ENCODE measurements at regions not wholly inside any gene's neighbourhood (a gene's known extent, or its start where the extent isn't known, plus 50 kb on each side); places are given as distances from the start of the nearest gene placed in this dataset.
"Not testable (repeated sequence)": the region's sequence is repeated elsewhere in the genome, so short reads cannot be mapped to it uniquely, and the experiment has no call there.

DNA sequence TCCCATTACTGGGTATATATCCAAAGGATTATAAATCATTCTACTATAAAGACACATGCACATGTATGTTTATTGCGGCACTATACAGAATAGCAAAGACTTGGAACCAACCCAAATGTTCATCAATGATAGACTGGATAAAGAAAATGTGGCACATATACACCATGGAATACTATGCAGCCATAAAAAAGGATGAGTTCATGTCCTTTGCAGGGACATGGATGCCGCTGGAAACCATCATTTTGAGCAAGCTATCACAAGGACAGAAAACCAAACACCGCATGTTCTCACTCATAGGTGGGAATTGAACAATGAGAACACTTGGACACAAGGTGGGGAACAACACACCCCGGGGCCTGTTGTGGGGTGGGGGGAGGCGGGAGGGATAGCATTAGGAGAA lies 57.0 kb upstream of the NEUROD1 start:
- not testable (repeated sequence) for ATAC-seq; DNase-seq (ENCODE audit: low spot score)

DNA sequence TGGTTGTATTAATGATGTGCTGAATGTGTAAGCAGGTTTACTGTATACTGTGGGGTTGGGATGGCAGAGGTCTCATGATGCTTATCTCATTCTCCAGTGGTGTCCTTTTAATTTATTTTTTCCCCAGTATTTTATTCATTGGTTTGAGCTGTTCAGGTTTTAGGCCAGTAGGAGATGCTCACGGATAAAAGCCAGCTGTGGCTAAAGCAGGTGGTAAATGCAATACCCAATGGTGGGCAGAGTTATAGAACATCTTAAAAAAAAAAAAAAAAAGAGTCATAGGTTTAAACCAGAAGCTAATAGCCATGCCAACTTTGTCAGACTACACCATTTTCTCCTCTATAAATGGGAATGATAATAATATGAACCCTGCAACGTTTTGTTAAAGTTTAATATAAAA lies 57.8 kb upstream of the NEUROD1 start:
- no peak for DNase-seq (ENCODE audit: low spot score)
- no peak for ATAC-seq

- DNase-seq (ENCODE audit: low spot score), result no peak
- ATAC-seq, result no peak
Observed at GRCh38 chr2:181738563-181738962, 58.2 kb upstream of the NEUROD1 start.

GRCh38 chr2:181741756-181742155 lies 61.4 kb upstream of the NEUROD1 start:
- ATAC-seq, result no peak
- no peak for DNase-seq (ENCODE audit: low spot score)

- no peak for DNase-seq (ENCODE audit: low spot score)
- ATAC-seq, result peak; percentile 64
Observed at GRCh38 chr2:181742361-181742760, 62.0 kb upstream of the NEUROD1 start.

DNA sequence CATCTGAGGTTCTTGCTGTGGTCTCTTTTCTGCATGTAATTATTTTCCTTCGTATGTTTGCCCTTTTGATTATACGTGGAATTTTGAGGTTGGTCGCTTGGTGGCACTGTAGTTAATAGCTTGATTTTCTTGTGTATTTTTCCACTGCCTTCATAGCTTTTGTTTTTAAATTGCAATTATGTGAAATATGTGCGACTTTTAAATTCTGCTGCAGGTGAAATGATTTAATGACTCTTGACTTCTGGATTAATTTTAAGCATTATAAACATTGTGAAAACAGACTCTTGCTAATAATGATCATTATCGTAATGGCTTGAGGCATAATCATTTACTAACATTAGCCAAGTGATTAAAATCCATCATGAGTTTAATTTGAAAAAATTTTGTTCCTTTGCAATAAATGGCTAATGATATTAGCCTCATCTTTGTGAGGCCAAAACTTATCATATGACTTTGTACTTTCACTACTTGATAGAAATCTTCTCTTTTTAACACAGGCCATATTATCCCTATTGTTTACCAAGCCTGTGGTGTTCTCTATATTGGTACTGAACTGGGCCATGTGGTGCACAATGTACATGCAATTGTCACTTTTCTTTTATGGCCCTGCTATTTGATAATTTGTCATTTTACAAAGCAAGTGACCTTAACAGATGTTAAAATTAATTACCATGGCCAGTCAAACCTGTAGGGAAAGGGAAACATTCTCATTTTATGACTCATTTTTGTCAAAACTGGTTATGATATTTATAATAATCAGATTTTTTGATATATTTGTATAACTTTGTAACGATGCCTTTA lies 62.8 kb upstream of the NEUROD1 start:
- peak; percentile 47 for DNase-seq (ENCODE audit: low spot score)
- ATAC-seq, result peak; percentile 96

DNA sequence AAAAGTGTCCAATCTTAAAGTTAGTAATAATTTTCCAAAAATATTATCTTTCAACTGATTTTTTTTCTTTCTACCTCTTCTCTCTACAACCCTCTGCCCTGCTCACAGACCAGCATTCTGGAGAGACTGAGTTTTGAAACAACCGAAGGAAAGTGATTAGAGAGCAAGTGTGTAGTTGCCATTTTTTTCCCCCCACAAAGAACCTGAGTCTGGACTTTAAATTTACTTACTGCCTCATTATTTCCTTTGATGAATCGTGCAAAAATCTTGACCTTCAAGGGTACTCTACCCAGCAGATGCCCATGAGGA lies 63.4 kb upstream of the NEUROD1 start:
- no peak for ATAC-seq
- DNase-seq (ENCODE audit: low spot score), result no peak

GRCh38 chr2:181745796-181746540 lies 65.7 kb upstream of the NEUROD1 start:
- no peak for DNase-seq (ENCODE audit: low spot score)
- ATAC-seq, result no peak

DNA sequence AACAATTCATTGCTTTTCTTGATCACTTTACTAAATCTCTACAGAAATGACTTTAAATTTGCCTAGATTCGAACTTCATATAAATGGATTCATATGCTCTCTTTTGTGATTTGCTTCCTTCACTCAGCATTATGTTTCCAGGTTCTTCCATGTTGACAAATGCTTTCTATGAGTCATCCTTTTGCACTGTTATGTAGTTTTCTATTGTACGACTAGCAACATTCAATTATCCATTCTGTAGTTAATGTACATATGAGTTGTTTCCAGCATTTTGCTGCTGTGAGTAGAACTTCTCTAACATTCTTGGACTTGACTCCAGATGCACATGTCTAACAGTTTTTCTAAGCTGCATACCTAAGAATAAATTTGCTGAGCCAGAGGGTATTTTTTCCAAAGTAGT lies 66.5 kb upstream of the NEUROD1 start:
- DNase-seq (ENCODE audit: low spot score) (no peak), ATAC-seq (no peak)

GRCh38 chr2:181750305-181750704 lies 70.0 kb upstream of the NEUROD1 start:
- DNase-seq (ENCODE audit: low spot score), result no peak
- ATAC-seq, result no peak

- DNase-seq (ENCODE audit: low spot score) (no peak), ATAC-seq (no peak)
Observed at GRCh38 chr2:181751266-181752030, 71.1 kb upstream of the NEUROD1 start.

GRCh38 chr2:181752301-181752700 lies 72.0 kb upstream of the NEUROD1 start:
- DNase-seq (ENCODE audit: low spot score) (no peak), ATAC-seq (no peak)

- DNase-seq (ENCODE audit: low spot score) (no peak), ATAC-seq (no peak)
Observed at GRCh38 chr2:181753686-181754085, 73.4 kb upstream of the NEUROD1 start.

- ATAC-seq, result no peak
- no peak for DNase-seq (ENCODE audit: low spot score)
Observed at GRCh38 chr2:181754105-181754504, 73.8 kb upstream of the NEUROD1 start.

DNA sequence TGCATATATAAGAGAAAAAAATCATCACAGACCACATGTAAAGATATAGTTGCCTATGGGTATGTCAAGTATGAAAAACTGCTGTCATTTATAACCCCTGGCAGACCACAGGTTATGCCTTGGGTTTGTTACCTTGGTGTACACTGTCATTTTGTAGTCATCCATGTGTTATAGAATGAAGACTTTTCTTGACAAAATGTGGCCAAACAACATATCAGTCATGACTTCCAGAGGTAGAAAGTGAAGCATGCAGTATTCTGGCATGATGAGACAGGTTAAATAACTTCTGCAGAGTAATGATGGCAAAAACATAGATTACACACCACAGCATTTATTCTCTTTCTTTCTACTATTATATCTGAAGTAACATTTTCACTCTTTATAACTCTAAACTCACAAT lies 74.9 kb upstream of the NEUROD1 start:
- DNase-seq (ENCODE audit: low spot score), result no peak
- ATAC-seq, result no peak

GRCh38 chr2:181760521-181760920 lies 80.2 kb upstream of the NEUROD1 start:
- ATAC-seq (no peak), DNase-seq (ENCODE audit: low spot score) (no peak)

- ATAC-seq (no peak), DNase-seq (ENCODE audit: low spot score) (no peak)
Observed at GRCh38 chr2:181761175-181761574, 80.9 kb upstream of the NEUROD1 start.

DNA sequence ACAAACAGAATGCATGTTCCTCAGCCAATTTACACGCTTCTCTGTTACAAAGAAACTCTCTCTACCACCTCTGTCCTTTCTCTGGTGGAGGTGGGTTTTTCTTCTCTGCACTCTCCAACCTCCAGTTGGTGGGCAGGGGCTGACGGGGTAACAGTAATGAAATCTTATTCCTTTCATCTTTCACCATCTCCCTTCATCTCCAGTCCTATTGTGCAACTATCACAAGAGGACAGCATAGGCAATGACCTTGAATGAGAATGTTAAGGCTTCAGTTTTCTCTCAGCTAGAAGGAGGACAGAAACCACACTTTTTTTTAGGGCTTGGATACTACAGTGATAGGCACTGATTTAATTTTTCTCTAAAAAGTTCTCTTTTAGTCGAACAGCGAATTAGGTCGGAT lies 81.7 kb upstream of the NEUROD1 start:
- ATAC-seq, result no peak
- DNase-seq (ENCODE audit: low spot score), result no peak

DNA sequence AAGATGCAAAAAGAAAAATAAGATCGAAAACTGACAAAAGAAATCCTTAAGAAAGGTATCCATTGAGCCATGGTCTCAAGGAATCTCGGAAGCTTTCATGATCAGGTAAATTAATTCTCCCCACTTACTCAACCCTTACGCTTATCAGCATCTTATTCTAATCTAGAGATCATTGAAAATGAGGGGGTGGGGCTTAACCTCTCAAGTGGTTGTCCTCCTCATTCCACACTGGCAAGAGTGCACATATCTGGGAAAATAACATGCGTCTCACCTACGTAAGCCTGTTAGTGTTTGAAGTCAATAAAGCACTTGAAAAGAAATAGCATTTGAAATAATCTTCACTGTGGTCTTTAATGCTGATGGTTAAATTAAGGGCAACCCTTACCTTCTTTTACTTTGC lies 82.5 kb upstream of the NEUROD1 start:
- no peak for DNase-seq (ENCODE audit: low spot score)
- ATAC-seq, result no peak

- DNase-seq (ENCODE audit: low spot score), result no peak
- ATAC-seq, result no peak
Observed at GRCh38 chr2:181763423-181763822, 83.1 kb upstream of the NEUROD1 start.

DNA sequence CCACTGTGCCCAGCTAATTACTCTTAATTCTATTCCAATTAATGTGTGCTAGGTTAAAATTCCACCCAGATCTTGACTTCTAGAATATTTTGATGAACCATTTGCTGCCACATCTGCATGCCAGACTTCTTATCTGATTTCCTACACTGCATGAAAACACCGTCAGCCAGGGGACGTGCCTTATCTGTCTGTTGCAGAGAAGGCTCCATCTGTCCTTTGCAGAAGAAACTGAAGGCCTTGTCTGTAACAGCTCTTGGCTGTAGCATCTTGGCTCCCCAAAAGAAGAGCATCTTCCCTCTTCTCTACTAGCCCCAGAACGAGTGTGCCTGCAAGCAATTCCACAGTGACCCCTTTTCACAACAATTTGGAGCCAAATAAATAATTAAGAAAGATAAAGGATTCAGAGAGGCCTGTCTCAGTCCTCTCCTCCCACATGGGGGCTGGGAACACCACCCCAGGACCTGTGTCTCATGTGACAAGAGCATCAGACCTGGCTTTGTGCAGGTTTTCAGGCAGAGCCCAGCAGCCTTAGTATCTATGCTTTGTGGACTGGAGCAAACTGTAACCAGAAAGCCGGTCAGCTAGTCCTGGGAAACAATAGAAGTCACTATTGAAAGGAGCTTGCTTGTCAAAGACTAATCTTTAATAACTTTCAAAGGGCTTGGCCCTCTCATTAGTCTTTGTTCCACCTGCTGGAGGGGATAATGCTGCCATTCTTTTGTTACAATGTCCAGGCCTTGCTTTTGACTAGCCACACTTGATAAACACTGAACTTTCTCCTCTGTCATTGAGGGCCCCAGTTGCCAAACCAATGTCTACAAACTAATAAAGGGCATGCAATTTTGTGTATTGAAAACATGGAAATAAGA lies 84.0 kb upstream of the NEUROD1 start:
- ATAC-seq, result no peak
- DNase-seq (ENCODE audit: low spot score), result no peak

All from left lobe of liver (tissue), 2 donors.